Epithelial cell of esophagus (primary cell): ENCODE measurements at regions not wholly inside any gene's neighbourhood (a gene's known extent, or its start where the extent isn't known, plus 50 kb on each side); places are given as distances from the start of the nearest gene placed in this dataset.

Experiments
- DNase-seq: peaks from one replicate; pipeline ENCODE4 v3.0.0; 2010; ENCODE audit warnings: low read depth
- H3K4me3 ChIP-seq: 2 replicates; pipeline ENCODE4 v1.5.1; 2011; ENCODE audit warnings: mild to moderate bottlenecking, low read length, control low read depth
- CTCF ChIP-seq: IDR thresholded peaks from 2 replicates; pipeline ENCODE4 v1.5.1; 2011; ENCODE audit warnings: low read depth, mild to moderate bottlenecking, low read length, control low read depth, inconsistent platforms; ENCODE audit not compliant: insufficient read depth; ENCODE audit errors: missing control alignments

GRCh38 chr7:84568781-84569180 lies 374.2 kb upstream of the SEMA3A start:
- DNase-seq, result no peak
- H3K4me3 ChIP-seq, result no peak overlapping the region
- TF ChIP-seq CTCF, result no peak

GRCh38 chr7:84565345-84566074 lies 370.9 kb upstream of the SEMA3A start:
- no peak for DNase-seq
- H3K4me3 ChIP-seq, result no peak overlapping the region
- no peak for TF ChIP-seq CTCF

GRCh38 chr7:84553711-84554110 lies 359.1 kb upstream of the SEMA3A start:
- DNase-seq, result no peak
- no peak overlapping the region for H3K4me3 ChIP-seq
- no peak for TF ChIP-seq CTCF

- no peak for TF ChIP-seq CTCF
- DNase-seq, result no peak
- no peak overlapping the region for H3K4me3 ChIP-seq
Measured at GRCh38 chr7:84549409-84549808, 354.8 kb upstream of the SEMA3A start.

- DNase-seq, result no peak
- no peak for TF ChIP-seq CTCF
- H3K4me3 ChIP-seq, result no peak overlapping the region
Measured at GRCh38 chr7:84548366-84549365, 354.1 kb upstream of the SEMA3A start.

GRCh38 chr7:84547331-84547730 lies 352.7 kb upstream of the SEMA3A start:
- DNase-seq, result no peak
- no peak for TF ChIP-seq CTCF
- H3K4me3 ChIP-seq, result no peak overlapping the region
